Caco-2 (cell line): ENCODE measurements at regions not wholly inside any gene's neighbourhood (a gene's known extent, or its start where the extent isn't known, plus 50 kb on each side); places are given as distances from the start of the nearest gene placed in this dataset.

Experiments
- BruUV-seq: library from RNA; stranded (reverse); fragments of 400-500 nt; replicated peaks from 2 replicates; lab custom pipeline; 2021; lab: Mats Ljungman, UMichigan
- CTCF ChIA-PET: fragments of 300-600 bp; sonication (Branson Sonifier 250); formaldehyde crosslinking; loops from one replicate; lab custom pipeline; 2022; ENCODE audit warnings: antibody characterized with exemption; lab: Charles Lee
- POLR2A ChIA-PET: fragments of 300-600 bp; sonication (Branson Sonifier 250); formaldehyde crosslinking; loops from one replicate; lab custom pipeline; 2022; ENCODE audit warnings: antibody characterized with exemption; lab: Charles Lee
- DNase-seq, 2 experiments: peaks; one replicate each; pipeline versions ENCODE4 v3.0.0 to v3.0.0-alpha.2; 2020 to 2022
- H3K27me3 ChIP-seq: replicated peaks from 2 replicates; pipeline ENCODE4 v1.6.0; 2011; ENCODE audit warnings: low read length; ENCODE audit not compliant: control insufficient read depth, insufficient read depth
- H3K36me3 ChIP-seq: 2 replicates; pipeline ENCODE4 v1.5.1; 2011; ENCODE audit warnings: low read length; ENCODE audit not compliant: control insufficient read depth, insufficient read depth
- H3K4me1 ChIP-seq: fragments of 250-450 bp; sonication (Bioruptor Pico); 2 replicates; pipeline ENCODE4 v1.5.1; 2020; ENCODE audit warnings: mild to moderate bottlenecking
- H3K4me3 ChIP-seq: 2 replicates; pipeline ENCODE4 v1.5.1; 2011; ENCODE audit warnings: low read depth, mild to moderate bottlenecking, control low read depth, low read length
- H3K9me3 ChIP-seq: fragments of 250-450 bp; sonication (Bioruptor Pico); 2 replicates; pipeline ENCODE4 v1.5.1; 2020; ENCODE audit warnings: mild to moderate bottlenecking, moderate library complexity
- H3K27ac Mint-ChIP-seq: one replicate; pipeline ENCODE4 v1.8.0; 2022; ENCODE audit warnings: mixed read lengths; ENCODE audit not compliant: unreplicated experiment
- H3K27me3 Mint-ChIP-seq: one replicate; pipeline ENCODE4 v1.8.0; 2022; ENCODE audit warnings: mixed read lengths; ENCODE audit not compliant: insufficient read depth, unreplicated experiment
- H3K36me3 Mint-ChIP-seq: one replicate; pipeline ENCODE4 v1.8.0; 2022; ENCODE audit warnings: mild to moderate bottlenecking, mixed read lengths; ENCODE audit not compliant: insufficient read depth, unreplicated experiment
- H3K4me1 Mint-ChIP-seq: one replicate; pipeline ENCODE4 v1.8.0; 2022; ENCODE audit warnings: low read depth, mixed read lengths; ENCODE audit not compliant: unreplicated experiment
- H3K4me3 Mint-ChIP-seq: one replicate; pipeline ENCODE4 v1.8.0; 2022; ENCODE audit warnings: mild to moderate bottlenecking, moderate library complexity, mixed read lengths; ENCODE audit not compliant: unreplicated experiment
- H3K9me3 Mint-ChIP-seq: one replicate; pipeline ENCODE4 v1.8.0; 2022; ENCODE audit warnings: mixed read lengths; ENCODE audit not compliant: unreplicated experiment
- CTCF ChIP-seq, 2 experiments: fragments of 200-600 bp in 1 of 2; IDR thresholded peaks; 1 replicate in 1 of 2; 2 replicates in 1 of 2; pipeline versions ENCODE4 v1.5.1 to v1.8.0; 2011 to 2022; ENCODE audit warnings: antibody characterized with exemption in 1 of 2, control low read depth in 1 of 2, inconsistent platforms in 1 of 2, low read depth in 1 of 2, low read length in 1 of 2, mild to moderate bottlenecking in 1 of 2, moderate library complexity in 1 of 2; ENCODE audit not compliant: insufficient read depth in 1 of 2, severe bottlenecking in 1 of 2, unreplicated experiment in 1 of 2
- intact Hi-C: fragments of 100-400 bp; cut with micrococcal nuclease; formaldehyde crosslinking; loops from one replicate; pipeline ENCODE4 v1.10.0; 2022; ENCODE audit not compliant: unreplicated experiment

GRCh38 chr6:122214605-122215318 is 184.7 kb upstream of the HSF2 start:
- Mint-ChIP-seq H3K36me3 (no peaks in the 10 kb centered on the region), H3K27ac (no peak overlapping the region), H3K9me3 (no peaks in the 10 kb centered on the region), H3K4me1 (no peaks in the 10 kb centered on the region), H3K4me3 (no peak overlapping the region), H3K27me3 (no peaks in the 10 kb centered on the region)
- BruUV-seq: no TSS peak
- CTCF ChIA-PET: no interaction called here
- H3K4me3 ChIP-seq: no peak overlapping the region
- POLR2A ChIA-PET: no interaction called here
- H3K36me3 ChIP-seq: no peaks in the 10 kb centered on the region
- DNase-seq: no peak
- no peaks in the 10 kb centered on the region for H3K4me1 ChIP-seq
- no peak for TF ChIP-seq CTCF (IDR thresholded peaks at IDR 0.05; ENCODE audit: insufficient read depth in 1 of 2, low read depth in 1 of 2, low read length in 1 of 2, severe bottlenecking in 1 of 2, unreplicated experiment in 1 of 2)
- H3K27me3 ChIP-seq: no peaks in the 10 kb centered on the region
- no peaks in the 10 kb centered on the region for H3K9me3 ChIP-seq
- intact Hi-C loops: no loop called here

GRCh38 chr6:122220254-122220653 is 179.2 kb upstream of the HSF2 start:
- no peaks in the 10 kb centered on the region for H3K9me3 Mint-ChIP-seq
- no TSS peak for BruUV-seq
- H3K36me3 ChIP-seq: no peaks in the 10 kb centered on the region
- DNase-seq: no peak
- no peak overlapping the region for H3K4me3 ChIP-seq
- H3K4me1 Mint-ChIP-seq: no peaks in the 10 kb centered on the region
- no peak overlapping the region for H3K4me3 Mint-ChIP-seq
- H3K4me1 ChIP-seq: no peaks in the 10 kb centered on the region
- H3K27ac Mint-ChIP-seq: no peak overlapping the region
- H3K9me3 ChIP-seq: no peaks in the 10 kb centered on the region
- no peak for TF ChIP-seq CTCF (IDR thresholded peaks at IDR 0.05; ENCODE audit: insufficient read depth in 1 of 2, low read depth in 1 of 2, low read length in 1 of 2, severe bottlenecking in 1 of 2, unreplicated experiment in 1 of 2)
- intact Hi-C loops: no loop called here
- H3K36me3 Mint-ChIP-seq: no peaks in the 10 kb centered on the region
- H3K27me3 ChIP-seq: no peaks in the 10 kb centered on the region
- POLR2A ChIA-PET: no interaction called here
- CTCF ChIA-PET: no interaction called here
- peaks cover 3% of the 10 kb centered on the region for H3K27me3 Mint-ChIP-seq

GRCh38 chr6:122222761-122223160 is 176.7 kb upstream of the HSF2 start:
- no peak for DNase-seq
- Mint-ChIP-seq H3K9me3 (no peaks in the 10 kb centered on the region), H3K36me3 (no peaks in the 10 kb centered on the region), H3K27ac (no peak overlapping the region), H3K4me3 (no peak overlapping the region), H3K4me1 (no peaks in the 10 kb centered on the region), H3K27me3 (peaks cover 3% of the 10 kb centered on the region)
- Histone ChIP-seq H3K9me3 (no peaks in the 10 kb centered on the region), H3K4me3 (no peak overlapping the region), H3K27me3 (no peaks in the 10 kb centered on the region), H3K4me1 (no peaks in the 10 kb centered on the region), H3K36me3 (no peaks in the 10 kb centered on the region)
- no TSS peak for BruUV-seq
- TF ChIP-seq CTCF (IDR thresholded peaks at IDR 0.05; ENCODE audit: insufficient read depth in 1 of 2, low read depth in 1 of 2, low read length in 1 of 2, severe bottlenecking in 1 of 2, unreplicated experiment in 1 of 2): no peak
- ChIA-PET POLR2A (no interaction called here), CTCF (interaction anchor here (0.6 kb wide), 1 partner anchor 177 kb away, joined by 3 read pairs; the partner anchor contains the start of gene HSF2)
- intact Hi-C loops: no loop called here
